Esophagus muscularis mucosa (tissue), 4 donors: ENCODE measurements at regions not wholly inside any gene's neighbourhood (a gene's known extent, or its start where the extent isn't known, plus 50 kb on each side); places are given as distances from the start of the nearest gene placed in this dataset.
A peak's percentile ranks its signal among the peaks of the same experiment; 100 is the strongest.

ENCODE experiments used
- DNase-seq: peaks from one replicate; pipeline ENCODE4 v3.0.0-alpha.2; 2017; ENCODE audit errors: extremely low spot score
- H3K27ac ChIP-seq, 4 donors: fragments of 200-600 bp; sonication (generic); replicated peaks in 1 of 4; 1 replicate in 3 of 4; 2 replicates in 1 of 4; pipeline ENCODE4 v1.5.1; 2016 to 2019; ENCODE audit warnings: mild to moderate bottlenecking in 1 of 4
- H3K27me3 ChIP-seq, 4 donors: fragments of 200-600 bp; sonication (generic); one replicate each; pipeline versions ENCODE4 v1.5.1 to v1.6.0; 2016 to 2019
- H3K36me3 ChIP-seq, 4 donors: fragments of 200-600 bp; sonication (generic); one replicate each; pipeline ENCODE4 v1.5.1; 2016 to 2019
- H3K4me1 ChIP-seq, 4 donors: fragments of 200-600 bp; sonication (generic); one replicate each; pipeline ENCODE4 v1.5.1; 2016 to 2019
- H3K4me3 ChIP-seq, 4 donors: fragments of 200-600 bp; sonication (generic); 1 replicate in 2 of 4; 2 replicates in 2 of 4; pipeline ENCODE4 v1.5.1; 2016 to 2019; ENCODE audit warnings: mild to moderate bottlenecking in 4 of 4, moderate library complexity in 1 of 4
- H3K9me3 ChIP-seq, 4 donors: fragments of 200-600 bp; sonication (generic); 1 replicate in 3 of 4; 2 replicates in 1 of 4; pipeline ENCODE4 v1.5.1; 2016 to 2019
- CTCF ChIP-seq, 3 experiments: fragments of 200-600 bp in 2 of 3; fragments of 450-650 bp in 1 of 3; sonication (generic) in 2 of 3; IDR thresholded peaks; one replicate each; pipeline ENCODE4 v1.5.1; 2017 to 2019; ENCODE audit warnings: antibody characterized with exemption in 3 of 3, mild to moderate bottlenecking in 2 of 3, moderate library complexity in 1 of 3
- EP300 ChIP-seq: sonication (generic); formaldehyde crosslinking; IDR thresholded peaks from one replicate; pipeline ENCODE4 v1.6.1; 2017; ENCODE audit warnings: antibody characterized with exemption
- POLR2A ChIP-seq: fragments of 450-650 bp; IDR thresholded peaks from one replicate; pipeline ENCODE4 v1.6.1; 2017; ENCODE audit warnings: antibody characterized with exemption, moderate library complexity, mild to moderate bottlenecking, low read depth
- POLR2AphosphoS5 ChIP-seq, 2 donors: sonication (generic); formaldehyde crosslinking; IDR thresholded peaks; one replicate each; pipeline ENCODE4 v1.6.1; 2017; ENCODE audit warnings: antibody characterized with exemption in 2 of 2
- WGBS: methylation state at CpG from one replicate; pipeline ENCODE4 v1.1.5; 2018; 5-methylcytosine and 5-hydroxymethylcytosine counted together
- intact Hi-C: fragments of 100-400 bp; cut with DNase I; formaldehyde crosslinking; loops from one replicate; pipeline ENCODE4 v1.15.1; 2023

- H3K27ac ChIP-seq, result no peak overlapping the region
- H3K36me3 ChIP-seq, result no peaks in the 10 kb centered on the region
- no peak for TF ChIP-seq POLR2A
- intact Hi-C loops, result no loop called here
- H3K4me3 ChIP-seq, result no peak overlapping the region
- H3K4me1 ChIP-seq, result no peaks in the 10 kb centered on the region
- H3K9me3 ChIP-seq, result no peaks in the 10 kb centered on the region
- DNase-seq, result no peak
- 93% methylated on average over 18 of the region's 18 CpGs for WGBS
- H3K27me3 ChIP-seq, result no peaks in the 10 kb centered on the region
Observed at GRCh38 chr3:83515123-83515522, 1443.7 kb upstream of the CADM2 start.

- H3K9me3 ChIP-seq, result no peaks in the 10 kb centered on the region
- no peak overlapping the region for H3K27ac ChIP-seq
- intact Hi-C loops, result no loop called here
- DNase-seq, result no peak
- H3K4me1 ChIP-seq, result no peaks in the 10 kb centered on the region
- 9% methylated on average over 7 of the region's 7 CpGs for WGBS
- TF ChIP-seq EP300 (no peak), POLR2A (no peak), CTCF (IDR thresholded peaks at IDR 0.05) (peak in 2 of 3 experiments; percentile 47 to 58), POLR2AphosphoS5 (IDR thresholded peaks at IDR 0.05) (no peak)
- no peaks in the 10 kb centered on the region for H3K36me3 ChIP-seq
- H3K4me3 ChIP-seq, result no peak overlapping the region
- no peaks in the 10 kb centered on the region for H3K27me3 ChIP-seq
Observed at GRCh38 chr3:83523470-83524073, 1435.2 kb upstream of the CADM2 start.

GRCh38 chr3:83524901-83525300 lies 1433.9 kb upstream of the CADM2 start:
- 50% methylated on average over 5 of the region's 5 CpGs for WGBS
- no peaks in the 10 kb centered on the region for H3K36me3 ChIP-seq
- no peaks in the 10 kb centered on the region for H3K4me1 ChIP-seq
- H3K9me3 ChIP-seq, result no peaks in the 10 kb centered on the region
- no peak for DNase-seq
- H3K4me3 ChIP-seq, result no peak overlapping the region
- no peak overlapping the region for H3K27ac ChIP-seq
- no peaks in the 10 kb centered on the region for H3K27me3 ChIP-seq
- intact Hi-C loops, result no loop called here
- TF ChIP-seq CTCF (IDR thresholded peaks at IDR 0.05) (no peak), POLR2AphosphoS5 (IDR thresholded peaks at IDR 0.05) (no peak), EP300 (no peak), POLR2A (no peak)

GRCh38 chr3:83559082-83559481 lies 1399.7 kb upstream of the CADM2 start:
- TF ChIP-seq POLR2AphosphoS5 (IDR thresholded peaks at IDR 0.05), result no peak
- no peak for TF ChIP-seq POLR2A
- no peak for TF ChIP-seq EP300
- TF ChIP-seq CTCF (IDR thresholded peaks at IDR 0.05), result no peak
- H3K4me1 ChIP-seq, result no peaks in the 10 kb centered on the region
- intact Hi-C loops, result no loop called here
- no peak overlapping the region for H3K4me3 ChIP-seq
- H3K27me3 ChIP-seq, result no peaks in the 10 kb centered on the region
- H3K9me3 ChIP-seq, result peaks cover 0 to 3% (median 0%) of the 10 kb centered on the region in 4 donors
- no peak overlapping the region for H3K27ac ChIP-seq
- no peak for DNase-seq
- 82% methylated on average over 3 of the region's 3 CpGs for WGBS
- no peaks in the 10 kb centered on the region for H3K36me3 ChIP-seq

- TF ChIP-seq CTCF (IDR thresholded peaks at IDR 0.05), result no peak
- TF ChIP-seq EP300, result no peak
- no peak for TF ChIP-seq POLR2AphosphoS5 (IDR thresholded peaks at IDR 0.05)
- TF ChIP-seq POLR2A, result no peak
- intact Hi-C loops, result no loop called here
- Histone ChIP-seq H3K36me3 (no peaks in the 10 kb centered on the region), H3K27me3 (no peaks in the 10 kb centered on the region), H3K4me3 (peak overlapping the region in 2 of 4 donors; percentile 15 to 24), H3K4me1 (no peaks in the 10 kb centered on the region), H3K27ac (no peak overlapping the region), H3K9me3 (no peaks in the 10 kb centered on the region)
- 14% methylated on average over 3 of the region's 3 CpGs for WGBS
- no peak for DNase-seq
Observed at GRCh38 chr3:83567935-83568334, 1390.9 kb upstream of the CADM2 start.
